GM21737 (cell line): ENCODE measurements at regions not wholly inside any gene's neighbourhood (a gene's known extent, or its start where the extent isn't known, plus 50 kb on each side); places are given as distances from the start of the nearest gene placed in this dataset.
A peak's percentile ranks its signal among the peaks of the same experiment; 100 is the strongest.
"Not testable (repeated sequence)": the region's sequence is repeated elsewhere in the genome, so short reads cannot be mapped to it uniquely, and the experiment has no call there.

ENCODE experiments used
- ATAC-seq: cut with Tn5 transposase; IDR thresholded peaks from one replicate; pipeline ENCODE4 v1.9.1; 2021; ENCODE audit warnings: mild to moderate bottlenecking, moderate library complexity; ENCODE audit not compliant: unreplicated experiment

GRCh38 chr15:85196697-85197096 is 183.7 kb upstream of the AKAP13 start:
- not testable (repeated sequence) for ATAC-seq

- not testable (repeated sequence) for ATAC-seq
These were observed 182.8 kb upstream of the AKAP13 start for GRCh38 chr15:85197582-85197981.

- ATAC-seq = not testable (repeated sequence)
These were observed 182.0 kb upstream of the AKAP13 start for GRCh38 chr15:85198432-85198831.

GRCh38 chr15:85200215-85200614 is 180.2 kb upstream of the AKAP13 start:
- peak; percentile 83 for ATAC-seq

GRCh38 chr15:85201118-85201793 is 179.1 kb upstream of the AKAP13 start:
- not testable (repeated sequence) for ATAC-seq

- ATAC-seq = not testable (repeated sequence)
These were observed 175.9 kb upstream of the AKAP13 start for GRCh38 chr15:85204481-85204880.

- not testable (repeated sequence) for ATAC-seq
These were observed 146.5 kb upstream of the AKAP13 start for GRCh38 chr15:85233791-85234325.

GRCh38 chr15:85234450-85235196 is 145.8 kb upstream of the AKAP13 start:
- not testable (repeated sequence) for ATAC-seq

- not testable (repeated sequence) for ATAC-seq
These were observed 136.3 kb upstream of the AKAP13 start for GRCh38 chr15:85244056-85244455.

- ATAC-seq = not testable (repeated sequence)
These were observed 129.4 kb upstream of the AKAP13 start for GRCh38 chr15:85250938-85251542.

- not testable (repeated sequence) for ATAC-seq
These were observed 127.0 kb upstream of the AKAP13 start for GRCh38 chr15:85253196-85253915.

GRCh38 chr15:85254961-85255360 is 125.4 kb upstream of the AKAP13 start:
- ATAC-seq = not testable (repeated sequence)

- not testable (repeated sequence) for ATAC-seq
These were observed 124.9 kb upstream of the AKAP13 start for GRCh38 chr15:85255502-85255901.

GRCh38 chr15:85256009-85256997 is 124.1 kb upstream of the AKAP13 start:
- ATAC-seq = not testable (repeated sequence)

GRCh38 chr15:85258062-85258445 is 122.3 kb upstream of the AKAP13 start:
- ATAC-seq = peak; percentile 6

- not testable (repeated sequence) for ATAC-seq
These were observed 121.7 kb upstream of the AKAP13 start for GRCh38 chr15:85258559-85259209.

GRCh38 chr15:85260526-85260925 is 119.9 kb upstream of the AKAP13 start:
- not testable (repeated sequence) for ATAC-seq

- not testable (repeated sequence) for ATAC-seq
These were observed 117.8 kb upstream of the AKAP13 start for GRCh38 chr15:85262461-85263055.
